SK-N-SH (cell line): ENCODE measurements at regions not wholly inside any gene's neighbourhood (a gene's known extent, or its start where the extent isn't known, plus 50 kb on each side); places are given as distances from the start of the nearest gene placed in this dataset.
"Not testable (repeated sequence)": the region's sequence is repeated elsewhere in the genome, so short reads cannot be mapped to it uniquely, and the experiment has no call there.

Source experiments
- CTCF ChIA-PET: fragments of 300-600, 350-600 bp; formaldehyde crosslinking; extraction: SDS; loops from one replicate; lab custom pipeline; 2021; lab: Yijun Ruan, JAX
- POLR2A ChIA-PET: fragments of 350-600 bp; sonication (Branson Sonifier 250); formaldehyde crosslinking; extraction: SDS; loops from one replicate; lab custom pipeline; 2020; ENCODE audit warnings: antibody characterized with exemption, inconsistent platforms; lab: Yijun Ruan, JAX
- DNase-seq: peaks from one replicate; pipeline ENCODE4 v3.0.0; 2012
- H2AFZ ChIP-seq: fragments of 200-600 bp; sonication (generic); 2 replicates; pipeline ENCODE4 v1.8.1; 2016; ENCODE audit warnings: antibody characterized with exemption, mild to moderate bottlenecking, low read depth
- H3F3A ChIP-seq: fragments of 200-600 bp; sonication (generic); replicated peaks from 2 replicates; pipeline ENCODE3; 2016; ENCODE audit warnings: antibody characterized with exemption, mild to moderate bottlenecking; ENCODE audit not compliant: insufficient read depth
- H3K27ac ChIP-seq, 2 experiments: fragments of 200-500 bp in 1 of 2; fragments of 200-600 bp in 1 of 2; sonication (Bioruptor generic) in 1 of 2; sonication (generic), shearing (Covaris generic) in 1 of 2; 2 replicates each; pipeline versions ENCODE4 v1.5.1 to v1.6.1; 2014 to 2016; ENCODE audit warnings: low read depth in 2 of 2, inconsistent platforms in 1 of 2, low read length in 1 of 2, mild to moderate bottlenecking in 1 of 2, mixed read lengths in 1 of 2
- H3K27me3 ChIP-seq: fragments of 200-600 bp; sonication (generic), shearing (Covaris generic); 2 replicates; pipeline ENCODE4 v1.6.1; 2016; ENCODE audit warnings: mixed run types; ENCODE audit not compliant: insufficient read depth
- H3K36me3 ChIP-seq, 2 experiments: fragments of 200-500 bp in 1 of 2; fragments of 200-600 bp in 1 of 2; sonication (Bioruptor generic) in 1 of 2; sonication (generic) in 1 of 2; replicated peaks in 1 of 2; 2 replicates each; pipeline versions ENCODE3 to v1.5.1; 2014 to 2016; ENCODE audit warnings: low read length in 1 of 2, mild to moderate bottlenecking in 1 of 2; ENCODE audit not compliant: insufficient read depth in 2 of 2, control insufficient read depth in 1 of 2
- H3K4me1 ChIP-seq, 2 experiments: fragments of 200-500 bp in 1 of 2; fragments of 200-600 bp in 1 of 2; sonication (Bioruptor generic) in 1 of 2; sonication (generic), shearing (Covaris generic) in 1 of 2; 2 replicates each; pipeline versions ENCODE4 v1.5.1 to v1.6.1; 2014 to 2016; ENCODE audit warnings: low read depth in 1 of 2, low read length in 1 of 2, mixed run types in 1 of 2; ENCODE audit not compliant: insufficient read depth in 2 of 2, control insufficient read depth in 1 of 2
- H3K4me2 ChIP-seq: fragments of 200-600 bp; sonication (generic), shearing (Covaris generic); 2 replicates; pipeline ENCODE4 v1.6.1; 2017; ENCODE audit warnings: mixed run types
- H3K4me3 ChIP-seq, 2 experiments: fragments of 200-500 bp in 1 of 2; fragments of 200-600 bp in 1 of 2; sonication (Bioruptor generic) in 1 of 2; sonication (generic), shearing (Covaris generic) in 1 of 2; 2 replicates each; pipeline versions ENCODE4 v1.5.1 to v1.8.1; 2014 to 2016; ENCODE audit warnings: low read depth in 2 of 2, inconsistent platforms in 1 of 2, low read length in 1 of 2, mild to moderate bottlenecking in 1 of 2, mixed read lengths in 1 of 2, moderate library complexity in 1 of 2
- H3K79me2 ChIP-seq: fragments of 200-600 bp; sonication (generic); 2 replicates; pipeline ENCODE4 v1.8.1; 2017; ENCODE audit warnings: mild to moderate bottlenecking; ENCODE audit not compliant: insufficient read depth
- H3K9ac ChIP-seq: fragments of 200-600 bp; sonication (generic); 2 replicates; pipeline ENCODE4 v1.6.1; 2017; ENCODE audit warnings: mixed run types
- H3K9me2 ChIP-seq: fragments of 200-600 bp; sonication (generic); 2 replicates; pipeline ENCODE4 v1.6.1; 2017; ENCODE audit warnings: mixed run types
- H3K9me3 ChIP-seq: fragments of 200-600 bp; sonication (generic); 2 replicates; pipeline ENCODE4 v1.6.1; 2017; ENCODE audit warnings: mixed run types, mild to moderate bottlenecking, moderate library complexity
- H4K20me1 ChIP-seq: fragments of 200-600 bp; sonication (generic); 2 replicates; pipeline ENCODE4 v1.6.1; 2017; ENCODE audit warnings: mild to moderate bottlenecking, mixed run types; ENCODE audit not compliant: insufficient read depth
- CTCF ChIP-seq: fragments of 200-600 bp; sonication (generic); IDR thresholded peaks from 2 replicates; pipeline ENCODE4 v1.6.1; 2017; ENCODE audit warnings: antibody characterized with exemption, mild to moderate bottlenecking, moderate library complexity
- EP300 ChIP-seq, 2 experiments: IDR thresholded peaks; 2 replicates each; pipeline versions ENCODE4 v1.4.0 to v1.6.1; 2012; ENCODE audit warnings: borderline replicate concordance in 1 of 2, low read depth in 1 of 2, low read length in 1 of 2
- EZH2phosphoT487 ChIP-seq: fragments of 200-600 bp; sonication (generic); IDR thresholded peaks from 2 replicates; pipeline ENCODE4 v1.6.1; 2017; ENCODE audit warnings: low read depth, mixed run types, mild to moderate bottlenecking, antibody characterized with exemption, moderate library complexity, borderline replicate concordance
- FOXJ3 ChIP-seq: sonication (generic); formaldehyde crosslinking; IDR thresholded peaks from 2 replicates; pipeline ENCODE4 v1.5.1; 2020; ENCODE audit warnings: mild to moderate bottlenecking, missing genetic modification reagents
- FOXM1 ChIP-seq: IDR thresholded peaks from 2 replicates; pipeline ENCODE4 v1.4.0; 2012; ENCODE audit warnings: low read depth, mild to moderate bottlenecking
- GABPA ChIP-seq: IDR thresholded peaks from 2 replicates; pipeline ENCODE4 v1.4.0; 2012; ENCODE audit warnings: low read depth, mild to moderate bottlenecking
- IRF3 ChIP-seq: fragments of 150-350 bp; IDR thresholded peaks from 2 replicates; pipeline ENCODE4 v1.6.1; 2016; ENCODE audit warnings: mild to moderate bottlenecking, low read depth, low read length
- JUND ChIP-seq: IDR thresholded peaks from 2 replicates; pipeline ENCODE4 v1.4.0; 2012
- MEF2A ChIP-seq: IDR thresholded peaks from 2 replicates; pipeline ENCODE4 v1.4.0; 2012; ENCODE audit warnings: low read depth, borderline replicate concordance
- NFIC ChIP-seq: IDR thresholded peaks from 2 replicates; pipeline ENCODE4 v1.4.0; 2012; ENCODE audit warnings: borderline replicate concordance
- PBX3 ChIP-seq: IDR thresholded peaks from 2 replicates; pipeline ENCODE4; 2012
- POLR2AphosphoS5 ChIP-seq: IDR thresholded peaks from 2 replicates; pipeline ENCODE4 v1.6.1; 2012; ENCODE audit warnings: low read depth, low read length
- RAD21 ChIP-seq: IDR thresholded peaks from 2 replicates; pipeline ENCODE4 v1.6.1; 2012; ENCODE audit warnings: mild to moderate bottlenecking, low read length
- REST ChIP-seq: IDR thresholded peaks from 2 replicates; pipeline ENCODE4 v1.6.1; 2012; ENCODE audit warnings: mild to moderate bottlenecking, low read depth, low read length, moderate library complexity
- SIN3A ChIP-seq: IDR thresholded peaks from 2 replicates; pipeline ENCODE4 v1.6.1; 2012; ENCODE audit warnings: low read depth, mild to moderate bottlenecking, low read length, moderate library complexity, borderline replicate concordance
- SMC3 ChIP-seq: IDR thresholded peaks from 2 replicates; pipeline ENCODE4 v1.6.1; 2012; ENCODE audit warnings: low read depth, low read length, improper control_type of control experiment
- TAF1 ChIP-seq: IDR thresholded peaks from 2 replicates; pipeline ENCODE4 v1.6.1; 2012; ENCODE audit warnings: low read depth, mild to moderate bottlenecking, low read length, moderate library complexity, borderline replicate concordance
- USF1 ChIP-seq: IDR thresholded peaks from 2 replicates; pipeline ENCODE4 v1.4.0; 2012; ENCODE audit warnings: low read depth, borderline replicate concordance
- USF2 ChIP-seq: fragments of 150-350 bp; IDR thresholded peaks from 2 replicates; pipeline ENCODE4 v1.6.1; 2017; ENCODE audit warnings: antibody characterized with exemption, low read length, low read depth, borderline replicate concordance
- YY1 ChIP-seq: IDR thresholded peaks from 2 replicates; pipeline ENCODE4 v1.4.0; 2012; ENCODE audit warnings: low read depth, mild to moderate bottlenecking
- WGBS: methylation state at CpG from one replicate; pipeline ENCODE4 v1.1.6; 2017; ENCODE audit warnings: low lambda C conversion rate; 5-methylcytosine and 5-hydroxymethylcytosine counted together

GRCh38 chr1:96912248-96912647 lies 190.7 kb downstream of the PTBP2 start:
- H3K4me3 ChIP-seq: no peak overlapping the region
- ChIA-PET CTCF (no interaction called here), POLR2A (no interaction called here)
- 65% methylated on average over 5 of the region's 5 CpGs for WGBS
- no peak overlapping the region for H3K27ac ChIP-seq
- H3K36me3 ChIP-seq: no peaks in the 10 kb centered on the region
- H4K20me1 ChIP-seq: no peaks in the 10 kb centered on the region
- no peaks in the 10 kb centered on the region for H3K27me3 ChIP-seq
- H3F3A ChIP-seq: no peaks in the 10 kb centered on the region
- no peaks in the 10 kb centered on the region for H3K9me2 ChIP-seq
- no peaks in the 10 kb centered on the region for H3K9me3 ChIP-seq
- DNase-seq: no peak
- H3K4me1 ChIP-seq: no peaks in the 10 kb centered on the region
- H3K79me2 ChIP-seq: no peaks in the 10 kb centered on the region
- H3K4me2 ChIP-seq: no peak overlapping the region
- no peak overlapping the region for H3K9ac ChIP-seq
- H2AFZ ChIP-seq: no peak overlapping the region
- no peak for TF ChIP-seq FOXM1
- TF ChIP-seq SMC3: no peak
- TF ChIP-seq YY1: no peak
- TF ChIP-seq RAD21: no peak
- no peak for TF ChIP-seq GABPA
- TF ChIP-seq FOXJ3 (CRISPR knock-in tag): no peak
- TF ChIP-seq USF1: no peak
- no peak for TF ChIP-seq JUND
- TF ChIP-seq MEF2A: no peak
- no peak for TF ChIP-seq EP300 (IDR thresholded peaks at IDR 0.05; ENCODE audit: borderline replicate concordance in 1 of 2, low read depth in 1 of 2, low read length in 1 of 2)
- no peak for TF ChIP-seq NFIC
- TF ChIP-seq TAF1: no peak
- no peak for TF ChIP-seq REST
- TF ChIP-seq SIN3A: no peak
- no peak for TF ChIP-seq PBX3
- no peak for TF ChIP-seq CTCF
- no peak for TF ChIP-seq POLR2AphosphoS5
- TF ChIP-seq EZH2phosphoT487: no peak
- no peak for TF ChIP-seq IRF3
- TF ChIP-seq USF2: no peak
- TF ChIP-seq, all 33 proteins: peak for 0

GRCh38 chr1:96915701-96916100 lies 194.1 kb downstream of the PTBP2 start:
- H3K27ac ChIP-seq, H3K9me3 ChIP-seq, POLR2A ChIA-PET, H2AFZ ChIP-seq, H3K4me2 ChIP-seq, H3K79me2 ChIP-seq, H3K27me3 ChIP-seq, CTCF ChIA-PET, DNase-seq, H3F3A ChIP-seq, H3K9me2 ChIP-seq, H3K4me3 ChIP-seq, H3K36me3 ChIP-seq, H4K20me1 ChIP-seq, H3K4me1 ChIP-seq, H3K9ac ChIP-seq: not testable (repeated sequence)
- 26% methylated on average over 3 of the region's 3 CpGs for WGBS
